K562 (cell line): ENCODE measurements at regions not wholly inside any gene's neighbourhood (a gene's known extent, or its start where the extent isn't known, plus 50 kb on each side); places are given as distances from the start of the nearest gene placed in this dataset.

Experiments
- ATAC-seq: fragments of 200-7000 bp; cut with Tn5 transposase; 3 replicates; pipeline ENCODE4 v1.9.1; 2020; ENCODE audit warnings: moderate library complexity
- BruUV-seq: library from RNA; stranded (reverse); fragments of 400-500 nt; replicated peaks from 2 replicates; lab custom pipeline; 2021; lab: Mats Ljungman, UMichigan
- CTCF ChIA-PET: fragments of 300-600 bp; formaldehyde crosslinking; extraction: SDS; loops from one replicate; lab custom pipeline; 2021; ENCODE audit warnings: low intra/inter-chr PET ratio; lab: Yijun Ruan, JAX
- POLR2A ChIA-PET: fragments of 300-600, 350-650 bp; sonication (Branson Sonifier 250); formaldehyde crosslinking; extraction: SDS; loops from one replicate; lab custom pipeline; 2021; ENCODE audit warnings: antibody characterized with exemption, inconsistent platforms; lab: Yijun Ruan, JAX
- DNase-seq, 4 experiments: peaks; one replicate each; pipeline versions ENCODE4 v3.0.0 to v3.0.0-alpha.2; 2011 to 2018; ENCODE audit warnings: low spot score in 3 of 4, mixed read lengths in 3 of 4; ENCODE audit errors: extremely low read depth in 1 of 4
- FAIRE-seq: peaks from 2 replicates; lab custom pipeline; 2011; peaks lifted over from hg19 to GRCh38; lab: Jason Lieb, UNC
- H2AFZ ChIP-seq: 2 replicates; pipeline ENCODE4 v1.6.0; 2011; ENCODE audit warnings: low read depth, low read length, control low read depth, inconsistent platforms
- H3K27ac ChIP-seq: fragments of 200-600 bp; 3 replicates; pipeline ENCODE4 v1.8.0; 2011; ENCODE audit warnings: low read depth, mild to moderate bottlenecking, control low read depth, inconsistent platforms, low read length, moderate library complexity, mixed read lengths; ENCODE audit errors: extremely low read depth
- H3K27me3 ChIP-seq, 2 experiments: fragments of 300-600 bp in 1 of 2; 2 replicates in 1 of 2; 3 replicates in 1 of 2; pipeline versions ENCODE4 v1.6.0 to v1.8.0; 2011; ENCODE audit warnings: inconsistent platforms in 2 of 2, low read length in 2 of 2, mild to moderate bottlenecking in 1 of 2, mixed read lengths in 1 of 2, moderate library complexity in 1 of 2; ENCODE audit not compliant: control insufficient read depth in 2 of 2, insufficient read depth in 2 of 2
- H3K36me3 ChIP-seq: fragments of 300-600 bp; 3 replicates; pipeline ENCODE4 v1.8.0; 2011; ENCODE audit warnings: mild to moderate bottlenecking, low read length, inconsistent platforms; ENCODE audit not compliant: control insufficient read depth, insufficient read depth
- H3K4me1 ChIP-seq, 2 experiments: fragments of 200-600 bp in 1 of 2; replicated peaks in 1 of 2; 2 replicates in 1 of 2; 3 replicates in 1 of 2; pipeline versions ENCODE4 v1.5.1 to v1.8.0; 2011; ENCODE audit warnings: inconsistent platforms in 2 of 2, low read length in 2 of 2, mild to moderate bottlenecking in 1 of 2, mixed read lengths in 1 of 2, moderate library complexity in 1 of 2; ENCODE audit not compliant: control insufficient read depth in 2 of 2, insufficient read depth in 2 of 2
- H3K4me2 ChIP-seq: 2 replicates; pipeline ENCODE4 v1.6.1; 2011; ENCODE audit warnings: low read length, control low read depth, inconsistent platforms, mixed read lengths; ENCODE audit not compliant: insufficient read depth
- H3K4me3 ChIP-seq: fragments of 200-600 bp; sonication (generic), shearing (Covaris generic); 2 replicates; pipeline ENCODE4 v1.5.1; 2016; ENCODE audit warnings: control low read depth, inconsistent platforms
- H3K79me2 ChIP-seq: fragments of 200-600 bp; 3 replicates; pipeline ENCODE4 v1.8.0; 2011; ENCODE audit warnings: low read length, inconsistent platforms; ENCODE audit not compliant: control insufficient read depth, insufficient read depth
- H3K9ac ChIP-seq, 2 experiments: 2 replicates each; pipeline versions ENCODE4 v1.6.0 to v1.6.1; 2011; ENCODE audit warnings: low read depth in 2 of 2, low read length in 2 of 2, control low read depth in 1 of 2, inconsistent platforms in 1 of 2, mild to moderate bottlenecking in 1 of 2, mixed read lengths in 1 of 2; ENCODE audit not compliant: insufficient read depth in 1 of 2
- H3K9me1 ChIP-seq: one replicate; pipeline ENCODE4 v1.6.0; 2011; ENCODE audit warnings: inconsistent platforms, mild to moderate bottlenecking, low read length, moderate library complexity; ENCODE audit not compliant: control insufficient read depth, insufficient read depth
- H3K9me3 ChIP-seq: replicated peaks from 2 replicates; pipeline ENCODE4 v1.5.1; 2011; ENCODE audit warnings: low read depth, low read length, inconsistent platforms; ENCODE audit not compliant: control insufficient read depth, insufficient read depth
- H4K20me1 ChIP-seq: replicated peaks from 2 replicates; pipeline ENCODE4 v1.6.1; 2011; ENCODE audit warnings: low read length, inconsistent platforms, mixed read lengths; ENCODE audit not compliant: control insufficient read depth, insufficient read depth
- BCLAF1 ChIP-seq, 2 experiments: fragments of 450-650 bp in 1 of 2; IDR thresholded peaks; 2 replicates each; pipeline ENCODE4 v1.6.1; 2011 to 2017; ENCODE audit warnings: low read depth in 2 of 2, antibody characterized with exemption in 1 of 2, borderline replicate concordance in 1 of 2, low read length in 1 of 2, mild to moderate bottlenecking in 1 of 2, mixed read lengths in 1 of 2; ENCODE audit not compliant: control insufficient read depth in 1 of 2
- CREB3L1 ChIP-seq: fragments of 450-650 bp; IDR thresholded peaks from 2 replicates; pipeline ENCODE4 v1.6.1; 2014; ENCODE audit warnings: low read depth, mild to moderate bottlenecking, moderate library complexity, borderline replicate concordance
- CXXC5 ChIP-seq: fragments of 250-450 bp; sonication (Bioruptor Pico); IDR thresholded peaks from 2 replicates; pipeline ENCODE4 v1.8.0; 2022; ENCODE audit warnings: inconsistent platforms, mild to moderate bottlenecking, moderate library complexity
- DEAF1 ChIP-seq: fragments of 450-650 bp; formaldehyde crosslinking; IDR thresholded peaks from 2 replicates; pipeline ENCODE4 v1.4.0; 2020; ENCODE audit warnings: mild to moderate bottlenecking, moderate library complexity
- DNMT1 ChIP-seq: fragments of 450-650 bp; IDR thresholded peaks from 2 replicates; pipeline ENCODE4 v1.6.1; 2016; ENCODE audit warnings: antibody characterized with exemption, mild to moderate bottlenecking
- GABPB2 ChIP-seq: fragments of 250-450 bp; sonication (Bioruptor Pico); conservative IDR thresholded peaks from 2 replicates; pipeline ENCODE4 v1.5.1; 2021; ENCODE audit warnings: mild to moderate bottlenecking
- KLF6 ChIP-seq: fragments of 250-450 bp; sonication (Bioruptor Pico); IDR thresholded peaks from 2 replicates; pipeline ENCODE4 v1.4.0; 2020; ENCODE audit warnings: mild to moderate bottlenecking, moderate library complexity, borderline replicate concordance
- MCM2 ChIP-seq: fragments of 450-650 bp; IDR thresholded peaks from 2 replicates; pipeline ENCODE4 v1.6.1; 2017; ENCODE audit warnings: low read depth, mild to moderate bottlenecking
- MEF2D ChIP-seq: conservative IDR thresholded peaks from 2 replicates; pipeline ENCODE4 v1.6.1; 2016; ENCODE audit warnings: low read depth, missing genetic modification characterization, missing compliant biosample characterization
- NCOA2 ChIP-seq, 2 experiments: fragments of 450-650 bp; IDR thresholded peaks; 2 replicates each; pipeline ENCODE4 v1.6.1; 2018; ENCODE audit warnings: mild to moderate bottlenecking in 2 of 2, moderate library complexity in 1 of 2; ENCODE audit not compliant: partially characterized antibody in 2 of 2
- NELFE ChIP-seq: IDR thresholded peaks from 2 replicates; pipeline ENCODE4 v1.6.1; 2011; ENCODE audit warnings: mild to moderate bottlenecking; ENCODE audit not compliant: insufficient read depth, insufficient read length
- NFXL1 ChIP-seq: fragments of 450-650 bp; formaldehyde crosslinking; IDR thresholded peaks from 2 replicates; pipeline ENCODE4 v1.4.0; 2021; ENCODE audit warnings: mild to moderate bottlenecking
- RBM22 ChIP-seq: fragments of 200-400 bp; formaldehyde crosslinking; IDR thresholded peaks from 2 replicates; pipeline ENCODE4 v1.6.1; 2018; ENCODE audit warnings: low read length, low read depth; ENCODE audit not compliant: poor library complexity, severe bottlenecking
- TFE3 ChIP-seq: fragments of 450-650 bp; formaldehyde crosslinking; IDR thresholded peaks from 2 replicates; pipeline ENCODE4 v1.4.0; 2020; ENCODE audit warnings: mild to moderate bottlenecking, mixed read lengths
- TSC22D4 ChIP-seq: fragments of 450-650 bp; IDR thresholded peaks from 2 replicates; pipeline ENCODE4 v1.6.1; 2016; ENCODE audit warnings: missing genetic modification characterization, missing biosample characterization, control low read depth
- ZNF224 ChIP-seq: sonication (generic); formaldehyde crosslinking; IDR thresholded peaks from 2 replicates; pipeline ENCODE4 v1.8.0; 2022; ENCODE audit warnings: mild to moderate bottlenecking, missing genetic modification reagents
- WGBS: fragments of 100-300 bp; shearing (Covaris generic); methylation state at CpG from one replicate; pipeline ENCODE4 v1.1.6; 2016; ENCODE audit warnings: low coverage, mixed read lengths; ENCODE audit not compliant: insufficient coverage; ENCODE audit errors: missing lambda C conversion rate; 5-methylcytosine and 5-hydroxymethylcytosine counted together
- in situ Hi-C: fragments of 300-500 bp; cut with MboI; formaldehyde crosslinking; loops from 4 replicates; pipeline ENCODE4 v1.15.0; 2018; ENCODE audit warnings: inconsistent platforms, mixed read lengths
- intact Hi-C: fragments of 100-400 bp; cut with micrococcal nuclease; formaldehyde crosslinking; loops from 2 replicates; pipeline ENCODE4 v1.14.2; 2022

GRCh38 chr12:97305651-97306050, 157.0 kb upstream of the RMST start:
- no peaks in the 10 kb centered on the region for H3K79me2 ChIP-seq
- H3K4me3 ChIP-seq: no peak overlapping the region
- FAIRE-seq: no peak
- no peaks in the 10 kb centered on the region for H3K27me3 ChIP-seq
- no peaks in the 10 kb centered on the region for H3K36me3 ChIP-seq
- H3K4me1 ChIP-seq: no peaks in the 10 kb centered on the region
- no peak for DNase-seq
- H4K20me1 ChIP-seq: no peaks in the 10 kb centered on the region
- H2AFZ ChIP-seq: no peak overlapping the region
- H3K9ac ChIP-seq: no peak overlapping the region
- in situ Hi-C loops (loop anchor here (25.0 kb wide), 1 partner anchor 1082 kb away; no protein-coding TSS in a partner anchor), intact Hi-C loops (loop anchor here (5.0 kb wide), 1 partner anchor 728 kb away; no protein-coding TSS in a partner anchor)
- no peak overlapping the region for H3K27ac ChIP-seq
- H3K4me2 ChIP-seq: no peak overlapping the region
- CTCF ChIA-PET: no interaction called here
- WGBS: 4% methylated on average over 4 of the region's 4 CpGs
- no TSS peak for BruUV-seq
- H3K9me3 ChIP-seq: no peaks in the 10 kb centered on the region
- H3K9me1 ChIP-seq: no peaks in the 10 kb centered on the region
- POLR2A ChIA-PET: no interaction called here
- no peak for ATAC-seq
- TF ChIP-seq BCLAF1 (IDR thresholded peaks at IDR 0.05; ENCODE audit: borderline replicate concordance in 1 of 2, control insufficient read depth in 1 of 2, low read depth in 2 of 2, low read length in 1 of 2) (no peak), KLF6 (CRISPR knock-in tag) (no peak), ZNF224 (no peak), NCOA2 (IDR thresholded peaks at IDR 0.05; ENCODE audit: partially characterized antibody in 2 of 2) (no peak), NELFE (no peak), MEF2D (tag) (no peak), CREB3L1 (no peak), NFXL1 (CRISPR knock-in tag) (no peak), DEAF1 (CRISPR knock-in tag) (no peak), MCM2 (no peak), GABPB2 (CRISPR knock-in tag) (no peak), TFE3 (CRISPR knock-in tag) (no peak), RBM22 (no peak), DNMT1 (no peak), CXXC5 (no peak), TSC22D4 (tag) (no peak)
